ENCODE measurements at regions not wholly inside any gene's neighbourhood (a gene's known extent, or its start where the extent isn't known, plus 50 kb on each side); places are given as distances from the start of the nearest gene placed in this dataset.

DNA sequence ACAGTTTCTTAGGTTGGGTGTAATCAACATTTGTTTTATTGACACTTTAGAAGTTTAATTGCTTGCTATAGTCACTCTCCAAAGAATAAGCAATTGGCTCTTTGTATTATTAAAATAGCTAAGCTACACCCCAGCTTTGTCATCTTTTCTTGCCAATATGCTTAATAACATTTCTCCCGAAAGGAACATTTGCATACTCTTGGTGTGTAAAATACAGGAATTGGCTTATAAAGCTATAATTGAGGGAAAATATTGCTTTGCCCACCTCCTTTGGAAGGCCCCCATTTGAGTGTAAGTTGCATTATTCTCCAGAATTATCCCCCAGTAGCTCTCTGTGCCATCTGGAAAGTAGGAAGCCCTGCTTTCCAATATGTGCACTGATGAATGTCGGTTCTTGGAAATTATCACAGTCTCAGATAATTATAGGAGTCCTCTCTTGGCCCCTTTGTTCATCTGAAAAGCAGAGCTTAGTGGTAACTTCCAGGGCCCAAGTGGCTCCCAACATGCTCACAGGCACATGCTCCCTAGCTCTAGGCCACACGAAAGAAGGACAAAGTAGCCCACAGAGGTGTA is 92.4 kb upstream of the B3GAT2 start:
- DNase-seq (ENCODE audit: low read depth): no peak
- TF ChIP-seq, protein P1, sequence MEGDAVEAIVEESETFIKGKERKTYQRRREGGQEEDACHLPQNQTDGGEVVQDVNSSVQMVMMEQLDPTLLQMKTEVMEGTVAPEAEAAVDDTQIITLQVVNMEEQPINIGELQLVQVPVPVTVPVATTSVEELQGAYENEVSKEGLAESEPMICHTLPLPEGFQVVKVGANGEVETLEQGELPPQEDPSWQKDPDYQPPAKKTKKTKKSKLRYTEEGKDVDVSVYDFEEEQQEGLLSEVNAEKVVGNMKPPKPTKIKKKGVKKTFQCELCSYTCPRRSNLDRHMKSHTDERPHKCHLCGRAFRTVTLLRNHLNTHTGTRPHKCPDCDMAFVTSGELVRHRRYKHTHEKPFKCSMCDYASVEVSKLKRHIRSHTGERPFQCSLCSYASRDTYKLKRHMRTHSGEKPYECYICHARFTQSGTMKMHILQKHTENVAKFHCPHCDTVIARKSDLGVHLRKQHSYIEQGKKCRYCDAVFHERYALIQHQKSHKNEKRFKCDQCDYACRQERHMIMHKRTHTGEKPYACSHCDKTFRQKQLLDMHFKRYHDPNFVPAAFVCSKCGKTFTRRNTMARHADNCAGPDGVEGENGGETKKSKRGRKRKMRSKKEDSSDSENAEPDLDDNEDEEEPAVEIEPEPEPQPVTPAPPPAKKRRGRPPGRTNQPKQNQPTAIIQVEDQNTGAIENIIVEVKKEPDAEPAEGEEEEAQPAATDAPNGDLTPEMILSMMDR (IDR thresholded peaks at IDR 0.05; ENCODE audit: insufficient read depth, low read depth, low read length, missing control alignments): no peak
- H3K4me3 ChIP-seq (ENCODE audit: low read depth, low read length): no peak overlapping the region

- no peak overlapping the region for H3K4me3 ChIP-seq (ENCODE audit: low read depth, low read length)
- no peak for DNase-seq (ENCODE audit: low read depth)
- TF ChIP-seq, protein P1 (IDR thresholded peaks at IDR 0.05; ENCODE audit: insufficient read depth, low read depth, low read length, missing control alignments): no peak
These were observed 96.6 kb upstream of the B3GAT2 start for GRCh38 chr6:71053475-71053874.

- TF ChIP-seq, protein P1 (IDR thresholded peaks at IDR 0.05; ENCODE audit: insufficient read depth, low read depth, low read length, missing control alignments): no peak
- no peak for DNase-seq (ENCODE audit: low read depth)
- H3K4me3 ChIP-seq (ENCODE audit: low read depth, low read length): no peak overlapping the region
These were observed 99.8 kb upstream of the B3GAT2 start for GRCh38 chr6:71056656-71057055.

- TF ChIP-seq, protein P1 (IDR thresholded peaks at IDR 0.05; ENCODE audit: insufficient read depth, low read depth, low read length, missing control alignments): no peak
- no peak overlapping the region for H3K4me3 ChIP-seq (ENCODE audit: low read depth, low read length)
These were observed 109.3 kb upstream of the B3GAT2 start for GRCh38 chr6:71066153-71066552.

GRCh38 chr6:71067816-71068215 is 111.0 kb upstream of the B3GAT2 start:
- TF ChIP-seq, protein P1 (IDR thresholded peaks at IDR 0.05; ENCODE audit: insufficient read depth, low read depth, low read length, missing control alignments): no peak
- no peak overlapping the region for H3K4me3 ChIP-seq (ENCODE audit: low read depth, low read length)

More at GRCh38 chr6:71066153-71066552, 109.3 kb upstream of the B3GAT2 start:
- no peak for DNase-seq (ENCODE audit: low read depth)

GRCh38 chr6:71072508-71072907 is 115.6 kb upstream of the B3GAT2 start:
- DNase-seq (ENCODE audit: low read depth): no peak
- no peak overlapping the region for H3K4me3 ChIP-seq (ENCODE audit: low read depth, low read length)
- TF ChIP-seq, protein P1 (IDR thresholded peaks at IDR 0.05; ENCODE audit: insufficient read depth, low read depth, low read length, missing control alignments): no peak

More at GRCh38 chr6:71067816-71068215, 111.0 kb upstream of the B3GAT2 start:
- no peak for DNase-seq (ENCODE audit: low read depth)

DNA sequence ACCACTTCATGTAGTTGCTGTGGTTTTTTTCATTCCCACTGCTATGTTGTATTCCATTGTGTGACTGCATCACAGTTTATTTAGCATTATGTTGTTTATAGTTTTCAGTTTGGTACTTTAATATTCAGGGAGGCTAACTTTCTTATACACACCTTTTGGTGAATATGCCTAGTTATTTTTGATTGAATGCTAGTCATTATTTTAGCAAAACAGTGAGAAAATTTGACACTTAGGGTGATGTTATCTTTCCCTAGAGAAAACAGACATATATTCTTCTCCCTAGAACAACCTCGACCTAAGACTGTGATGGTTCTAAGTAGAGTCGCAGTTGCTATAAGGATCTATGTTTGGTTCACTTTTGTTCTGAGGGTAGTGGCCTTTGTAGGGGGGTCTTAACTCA is 120.8 kb upstream of the B3GAT2 start:
- TF ChIP-seq, protein P1 (IDR thresholded peaks at IDR 0.05; ENCODE audit: insufficient read depth, low read depth, low read length, missing control alignments): no peak
- no peak for DNase-seq (ENCODE audit: low read depth)
- no peak overlapping the region for H3K4me3 ChIP-seq (ENCODE audit: low read depth, low read length)

Measured in GM12865 (cell line).